Skin epidermis (tissue), 12 donors: ENCODE measurements at regions not wholly inside any gene's neighbourhood (a gene's known extent, or its start where the extent isn't known, plus 50 kb on each side); places are given as distances from the start of the nearest gene placed in this dataset.

Source experiments
- H3K27ac ChIP-seq, 21 experiments: fragments of 200-600 bp; sonication (generic) in 11 of 21; one replicate each; pipeline ENCODE4 v1.5.0; 2020; ENCODE audit warnings: mild to moderate bottlenecking in 3 of 21, inconsistent platforms in 2 of 21, moderate library complexity in 2 of 21
- H3K4me3 ChIP-seq, 7 experiments: fragments of 200-600 bp; sonication (generic) in 2 of 7; one replicate each; pipeline ENCODE4 v1.5.0; 2020; ENCODE audit warnings: inconsistent platforms in 2 of 7, mild to moderate bottlenecking in 2 of 7, moderate library complexity in 1 of 7

- Histone ChIP-seq H3K4me3 (no peak overlapping the region), H3K27ac (no peak overlapping the region)
Measured at GRCh38 chr2:188159484-188159883, 132.2 kb upstream of the GULP1 start.

- Histone ChIP-seq H3K4me3 (no peak overlapping the region), H3K27ac (no peak overlapping the region)
Measured at GRCh38 chr2:188170356-188170755, 121.3 kb upstream of the GULP1 start.

GRCh38 chr2:188176620-188177019 is 115.1 kb upstream of the GULP1 start:
- no peak overlapping the region for H3K27ac ChIP-seq
- no peak overlapping the region for H3K4me3 ChIP-seq

- Histone ChIP-seq H3K4me3 (no peak overlapping the region), H3K27ac (no peak overlapping the region)
Measured at GRCh38 chr2:188181067-188181838, 110.4 kb upstream of the GULP1 start.

- Histone ChIP-seq H3K4me3 (no peak overlapping the region), H3K27ac (no peak overlapping the region)
Measured at GRCh38 chr2:188181884-188182283, 109.8 kb upstream of the GULP1 start.

GRCh38 chr2:188187726-188188125 is 103.9 kb upstream of the GULP1 start:
- H3K4me3 ChIP-seq: no peak overlapping the region
- H3K27ac ChIP-seq: no peak overlapping the region

- H3K27ac ChIP-seq: no peak overlapping the region
- no peak overlapping the region for H3K4me3 ChIP-seq
Measured at GRCh38 chr2:188189356-188189755, 102.3 kb upstream of the GULP1 start.

GRCh38 chr2:188193230-188193629 is 98.4 kb upstream of the GULP1 start:
- Histone ChIP-seq H3K4me3 (no peak overlapping the region), H3K27ac (no peak overlapping the region)

GRCh38 chr2:188196343-188197008 is 95.2 kb upstream of the GULP1 start:
- Histone ChIP-seq H3K27ac (no peak overlapping the region), H3K4me3 (no peak overlapping the region)

GRCh38 chr2:188199716-188200128 is 92.0 kb upstream of the GULP1 start:
- no peak overlapping the region for H3K4me3 ChIP-seq
- peak overlapping the region in 1 of 21 experiments; percentile 17 for H3K27ac ChIP-seq

GRCh38 chr2:188201639-188202038 is 90.0 kb upstream of the GULP1 start:
- no peak overlapping the region for H3K27ac ChIP-seq
- no peak overlapping the region for H3K4me3 ChIP-seq

GRCh38 chr2:188202777-188203176 is 88.9 kb upstream of the GULP1 start:
- Histone ChIP-seq H3K4me3 (no peak overlapping the region), H3K27ac (no peak overlapping the region)

GRCh38 chr2:188203776-188204175 is 87.9 kb upstream of the GULP1 start:
- Histone ChIP-seq H3K4me3 (no peak overlapping the region), H3K27ac (no peak overlapping the region)

- no peak overlapping the region for H3K4me3 ChIP-seq
- no peak overlapping the region for H3K27ac ChIP-seq
Measured at GRCh38 chr2:188204824-188205223, 86.8 kb upstream of the GULP1 start.

GRCh38 chr2:188207554-188207953 is 84.1 kb upstream of the GULP1 start:
- Histone ChIP-seq H3K27ac (no peak overlapping the region), H3K4me3 (no peak overlapping the region)

- H3K4me3 ChIP-seq: no peak overlapping the region
Measured at GRCh38 chr2:188209218-188209617, 82.5 kb upstream of the GULP1 start.

GRCh38 chr2:188217264-188217663 is 74.4 kb upstream of the GULP1 start:
- no peak overlapping the region for H3K27ac ChIP-seq
- H3K4me3 ChIP-seq: no peak overlapping the region

More at GRCh38 chr2:188209218-188209617, 82.5 kb upstream of the GULP1 start:
- no peak overlapping the region for H3K27ac ChIP-seq

- Histone ChIP-seq H3K27ac (no peak overlapping the region), H3K4me3 (no peak overlapping the region)
Measured at GRCh38 chr2:188219541-188219940, 72.1 kb upstream of the GULP1 start.

- Histone ChIP-seq H3K27ac (no peak overlapping the region), H3K4me3 (no peak overlapping the region)
Measured at GRCh38 chr2:188220535-188220934, 71.1 kb upstream of the GULP1 start.

GRCh38 chr2:188227713-188228112 is 64.0 kb upstream of the GULP1 start:
- Histone ChIP-seq H3K27ac (no peak overlapping the region), H3K4me3 (no peak overlapping the region)

GRCh38 chr2:188235364-188235763 is 56.3 kb upstream of the GULP1 start:
- H3K27ac ChIP-seq: no peak overlapping the region
- no peak overlapping the region for H3K4me3 ChIP-seq
